CD14-positive monocyte (primary cell): ENCODE measurements at regions not wholly inside any gene's neighbourhood (a gene's known extent, or its start where the extent isn't known, plus 50 kb on each side); places are given as distances from the start of the nearest gene placed in this dataset.
"Not testable (repeated sequence)": the region's sequence is repeated elsewhere in the genome, so short reads cannot be mapped to it uniquely, and the experiment has no call there.

ENCODE experiments used
- DNase-seq, 3 donors: peaks; one replicate each; pipeline ENCODE4 v3.0.0-alpha.2; 2011 to 2022
- H2AFZ ChIP-seq: 2 replicates; pipeline ENCODE4 v1.6.0; 2012; ENCODE audit warnings: mild to moderate bottlenecking, low read depth, low read length, inconsistent platforms; ENCODE audit not compliant: insufficient read depth, poor library complexity, severe bottlenecking
- H3K27ac ChIP-seq, 2 donors: 1 replicate in 1 of 2; 2 replicates in 1 of 2; pipeline ENCODE4 v1.5.1; 2012 to 2013; ENCODE audit warnings: low read length in 2 of 2, control low read depth in 1 of 2, inconsistent platforms in 1 of 2, low read depth in 1 of 2, mild to moderate bottlenecking in 1 of 2
- H3K27me3 ChIP-seq, 2 donors: one replicate each; pipeline versions ENCODE4 v1.6.0 to v1.6.1; 2011 to 2013; ENCODE audit warnings: low read length in 2 of 2; ENCODE audit not compliant: control insufficient read depth in 2 of 2, insufficient read depth in 2 of 2
- H3K36me3 ChIP-seq, 2 donors: replicated peaks in 1 of 2; 1 replicate in 1 of 2; 2 replicates in 1 of 2; pipeline versions ENCODE4 v1.5.1 to v1.6.1; 2012 to 2013; ENCODE audit warnings: low read length in 2 of 2, control low read depth in 1 of 2, inconsistent platforms in 1 of 2, mild to moderate bottlenecking in 1 of 2; ENCODE audit not compliant: insufficient read depth in 2 of 2, control insufficient read depth in 1 of 2
- H3K4me1 ChIP-seq, 2 donors: 1 replicate in 1 of 2; 2 replicates in 1 of 2; pipeline versions ENCODE4 v1.5.1 to v1.6.1; 2012 to 2013; ENCODE audit warnings: low read length in 2 of 2, control low read depth in 1 of 2, inconsistent platforms in 1 of 2, mild to moderate bottlenecking in 1 of 2, moderate library complexity in 1 of 2; ENCODE audit not compliant: insufficient read depth in 2 of 2, control insufficient read depth in 1 of 2
- H3K4me2 ChIP-seq: replicated peaks from 2 replicates; pipeline ENCODE3; 2012; ENCODE audit warnings: low read length, moderate library complexity, mild to moderate bottlenecking; ENCODE audit not compliant: poor library complexity, severe bottlenecking; ENCODE audit errors: extremely low read depth
- H3K4me3 ChIP-seq, 3 experiments: fragments of 200-600 bp in 1 of 3; sonication (generic) in 1 of 3; replicated peaks in 1 of 3; 1 replicate in 2 of 3; 2 replicates in 1 of 3; pipeline ENCODE4 v1.5.1; 2011 to 2013; ENCODE audit warnings: low read length in 3 of 3, mild to moderate bottlenecking in 3 of 3, control low read depth in 2 of 3, low read depth in 2 of 3, inconsistent platforms in 1 of 3, moderate library complexity in 1 of 3
- H3K79me2 ChIP-seq: 2 replicates; pipeline ENCODE4 v1.6.0; 2012; ENCODE audit warnings: mild to moderate bottlenecking, control low read depth, inconsistent platforms, low read length, moderate library complexity; ENCODE audit not compliant: insufficient read depth
- H3K9ac ChIP-seq: 2 replicates; pipeline ENCODE4 v1.6.0; 2017; ENCODE audit warnings: low read length, mild to moderate bottlenecking; ENCODE audit not compliant: insufficient read depth, poor library complexity, severe bottlenecking
- H3K9me3 ChIP-seq, 2 donors: replicated peaks in 1 of 2; 1 replicate in 1 of 2; 2 replicates in 1 of 2; pipeline versions ENCODE4 v1.5.1 to v1.6.1; 2012 to 2013; ENCODE audit warnings: low read length in 2 of 2, control low read depth in 1 of 2; ENCODE audit not compliant: control insufficient read depth in 1 of 2, insufficient read depth in 1 of 2
- H4K20me1 ChIP-seq: 2 replicates; pipeline ENCODE4 v1.6.0; 2012; ENCODE audit warnings: mild to moderate bottlenecking, low read length, control low read depth, moderate library complexity; ENCODE audit not compliant: insufficient read depth
- H3K27ac Mint-ChIP-seq, 7 donors: one replicate each; pipeline ENCODE4 v1.8.0; 2020; ENCODE audit warnings: mild to moderate bottlenecking in 7 of 7, mixed read lengths in 7 of 7, moderate library complexity in 6 of 7, inconsistent platforms in 2 of 7
- H3K27me3 Mint-ChIP-seq, 3 donors: one replicate each; pipeline ENCODE4 v1.8.0; 2021 to 2022; ENCODE audit warnings: low read depth in 3 of 3, mild to moderate bottlenecking in 3 of 3, mixed read lengths in 3 of 3, moderate library complexity in 3 of 3, inconsistent platforms in 1 of 3
- H3K36me3 Mint-ChIP-seq, 2 donors: one replicate each; pipeline ENCODE4 v1.8.0; 2020; ENCODE audit warnings: mixed read lengths in 2 of 2, inconsistent platforms in 1 of 2, mild to moderate bottlenecking in 1 of 2
- H3K4me1 Mint-ChIP-seq: one replicate; pipeline ENCODE4 v1.8.0; 2020; ENCODE audit warnings: mild to moderate bottlenecking, mixed read lengths
- H3K4me3 Mint-ChIP-seq, 2 donors: one replicate each; pipeline ENCODE4 v1.8.0; 2020; ENCODE audit warnings: mild to moderate bottlenecking in 2 of 2, mixed read lengths in 2 of 2, moderate library complexity in 1 of 2
- H3K9me3 Mint-ChIP-seq, 7 donors: one replicate each; pipeline ENCODE4 v1.8.0; 2020 to 2022; ENCODE audit warnings: mixed read lengths in 7 of 7, mild to moderate bottlenecking in 6 of 7, moderate library complexity in 6 of 7, inconsistent platforms in 2 of 7
- CTCF ChIP-seq: fragments of 200-600 bp; IDR thresholded peaks from one replicate; pipeline ENCODE4 v1.8.0; 2022; ENCODE audit warnings: antibody characterized with exemption, mild to moderate bottlenecking
- WGBS: methylation state at CpG from one replicate; pipeline ENCODE4 v1.1.5; 2013; ENCODE audit warnings: missing lambda C conversion rate; ENCODE audit not compliant: insufficient coverage; 5-methylcytosine and 5-hydroxymethylcytosine counted together
- intact Hi-C, 2 donors: fragments of 100-400 bp; cut with micrococcal nuclease; formaldehyde crosslinking; loops; one replicate each; pipeline versions ENCODE4 v1.15.0 to v1.15.1; 2023

- no peak overlapping the region for H3K4me2 ChIP-seq
- no peak overlapping the region for H3K4me3 ChIP-seq
- H3K9me3 Mint-ChIP-seq = no peaks in the 10 kb centered on the region
- intact Hi-C loops = no loop called here
- peaks cover 0 to 5% (median 0%) of the 10 kb centered on the region in 3 donors for H3K27me3 Mint-ChIP-seq
- H3K36me3 ChIP-seq = no peaks in the 10 kb centered on the region
- no peaks in the 10 kb centered on the region for H3K9me3 ChIP-seq
- H4K20me1 ChIP-seq = no peaks in the 10 kb centered on the region
- no peaks in the 10 kb centered on the region for H3K79me2 ChIP-seq
- H3K9ac ChIP-seq = no peak overlapping the region
- H3K27ac Mint-ChIP-seq = no peak overlapping the region
- H3K4me1 ChIP-seq = no peaks in the 10 kb centered on the region
- no peaks in the 10 kb centered on the region for H3K36me3 Mint-ChIP-seq
- H3K4me3 Mint-ChIP-seq = no peak overlapping the region
- H3K4me1 Mint-ChIP-seq = no peaks in the 10 kb centered on the region
- H3K27ac ChIP-seq = no peak overlapping the region
- no peak for DNase-seq
- H3K27me3 ChIP-seq = no peaks in the 10 kb centered on the region
- WGBS = 46% methylated on average over 2 of the region's 2 CpGs
- TF ChIP-seq CTCF = no peak
- no peak overlapping the region for H2AFZ ChIP-seq
Measured at GRCh38 chr7:122248472-122248871, 56.1 kb downstream of the FEZF1 start.

GRCh38 chr7:122238729-122239128 lies 65.8 kb downstream of the FEZF1 start:
- not testable (repeated sequence) for H3K9ac ChIP-seq

GRCh38 chr7:122238297-122238696 lies 66.3 kb downstream of the FEZF1 start:
- intact Hi-C loops, H3K36me3 ChIP-seq, H3K36me3 Mint-ChIP-seq, H3K4me3 ChIP-seq, H3K27ac ChIP-seq, H3K4me2 ChIP-seq, H3K4me1 ChIP-seq, H3K79me2 ChIP-seq, H3K4me3 Mint-ChIP-seq, H2AFZ ChIP-seq, H3K9me3 Mint-ChIP-seq, H3K27me3 Mint-ChIP-seq, H3K9me3 ChIP-seq, DNase-seq, H3K27me3 ChIP-seq, H3K4me1 Mint-ChIP-seq, H4K20me1 ChIP-seq, H3K9ac ChIP-seq: not testable (repeated sequence)
- H3K27ac Mint-ChIP-seq = peak overlapping the region in 1 of 7 donors; percentile 38
- WGBS = no CpG with 5 or more reads among the region's 13 CpGs

More at GRCh38 chr7:122238729-122239128, 65.8 kb downstream of the FEZF1 start:
- H4K20me1 ChIP-seq, H3K9me3 Mint-ChIP-seq, H2AFZ ChIP-seq, H3K4me3 Mint-ChIP-seq, H3K36me3 ChIP-seq, intact Hi-C loops, H3K4me1 ChIP-seq, H3K27ac Mint-ChIP-seq, H3K27ac ChIP-seq, H3K4me2 ChIP-seq, H3K9me3 ChIP-seq, DNase-seq, H3K36me3 Mint-ChIP-seq, H3K27me3 ChIP-seq, H3K79me2 ChIP-seq, H3K4me1 Mint-ChIP-seq, H3K27me3 Mint-ChIP-seq, H3K4me3 ChIP-seq: not testable (repeated sequence)
- WGBS = 91% methylated on average over 10 of the region's 14 CpGs
